CD4-positive, alpha-beta T cell treated with Interleukin-2 at 100 ng/mL for 4 hours (primary cell): ENCODE measurements at regions not wholly inside any gene's neighbourhood (a gene's known extent, or its start where the extent isn't known, plus 50 kb on each side); places are given as distances from the start of the nearest gene placed in this dataset.
"Not testable (repeated sequence)": the region's sequence is repeated elsewhere in the genome, so short reads cannot be mapped to it uniquely, and the experiment has no call there.

Experiments
- DNase-seq: peaks from one replicate; pipeline ENCODE4 v3.0.0-alpha.2; 2020; ENCODE audit warnings: low spot score

DNA sequence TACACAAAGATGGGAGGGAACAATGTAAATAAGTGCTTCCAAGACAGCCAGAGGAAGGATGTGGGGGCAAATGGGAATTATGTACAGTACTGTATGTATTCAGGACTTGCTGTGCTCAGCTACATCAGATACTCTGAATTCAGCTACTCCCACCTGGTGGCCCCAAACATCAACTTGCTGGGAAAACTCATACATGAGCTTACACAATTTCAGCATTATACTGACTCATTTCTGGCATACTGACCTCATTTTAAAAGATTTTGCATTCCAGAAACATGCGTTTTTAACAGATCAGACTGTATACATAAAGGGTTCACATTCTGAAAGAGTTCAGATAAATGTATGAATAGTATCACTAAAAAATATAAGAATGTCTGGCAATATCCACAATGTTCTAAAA, 59.7 kb downstream of the GPX5 start:
- DNase-seq, result no peak

DNA sequence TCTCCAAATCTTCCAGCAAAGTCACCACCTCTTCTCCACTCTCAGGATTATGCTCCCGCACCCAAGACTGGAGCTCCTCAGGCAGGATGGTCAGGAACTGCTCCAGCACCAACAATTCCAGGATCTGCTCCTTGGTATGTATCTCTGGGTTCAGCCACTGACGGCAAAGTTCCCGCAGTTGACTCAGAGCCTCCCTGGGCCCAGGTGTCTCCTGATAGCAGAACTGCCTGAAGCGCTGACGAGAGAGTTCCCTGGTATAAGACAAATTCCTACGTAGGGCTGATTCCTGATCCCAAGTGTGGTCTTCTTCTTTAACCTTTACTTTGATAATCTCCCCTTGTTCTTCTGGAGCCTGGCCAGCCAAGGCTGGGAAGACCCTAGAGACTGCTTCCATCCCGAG, 60.6 kb downstream of the GPX5 start:
- DNase-seq, result no peak

DNA sequence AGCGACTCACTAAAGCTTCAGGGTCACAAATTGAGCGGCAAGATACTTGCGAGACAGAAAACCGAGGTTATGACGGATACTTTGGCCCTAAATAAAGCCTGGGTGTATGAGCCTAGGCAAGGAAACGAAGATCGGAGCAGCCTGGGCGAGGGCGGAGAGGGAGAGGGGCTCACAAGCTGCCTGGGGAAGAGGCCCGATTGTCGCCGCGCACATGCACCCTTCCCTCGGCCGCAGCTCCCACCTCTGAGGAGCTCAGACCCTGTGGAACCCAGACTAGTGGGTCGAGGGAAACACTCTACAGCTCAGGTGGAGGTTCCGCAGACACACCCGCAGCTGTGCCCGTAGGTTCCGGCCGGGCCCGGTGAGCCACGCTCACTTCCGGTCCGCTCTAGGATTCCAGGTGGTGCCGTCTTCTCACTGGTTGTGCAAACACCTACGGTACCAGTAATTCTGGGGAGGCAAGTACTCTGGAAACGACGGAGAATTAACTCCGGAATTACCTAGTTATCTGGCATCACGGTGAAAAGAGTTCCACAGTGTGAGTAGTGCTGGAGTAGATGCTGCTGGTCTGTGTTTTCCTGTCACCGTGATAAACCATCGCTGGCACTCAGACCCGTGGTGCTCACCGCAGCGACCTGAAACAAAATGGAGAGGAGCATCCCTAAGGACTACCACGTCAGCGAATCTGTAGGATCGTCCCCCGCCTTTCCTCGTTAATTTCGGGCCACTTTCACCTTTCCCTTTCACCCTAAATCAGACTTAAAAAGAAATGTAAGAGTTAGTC, 61.5 kb downstream of the GPX5 start:
- peak; percentile 45 for DNase-seq

DNA sequence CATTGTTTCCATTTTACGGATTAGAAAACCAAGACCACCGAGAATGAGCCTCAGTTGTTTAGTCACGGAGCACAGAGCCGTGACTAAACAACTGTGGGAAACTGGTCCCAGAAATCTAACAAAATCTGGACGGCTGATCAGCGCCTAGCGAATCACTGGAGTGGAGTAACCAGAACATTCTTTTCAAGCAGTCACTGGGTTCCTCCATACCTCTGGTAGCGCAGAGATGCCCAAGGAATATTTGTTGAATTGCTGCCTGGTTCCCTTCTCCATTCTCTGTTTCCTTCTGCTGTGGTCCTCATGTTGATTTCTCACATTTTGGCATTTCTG, 62.0 kb downstream of the GPX5 start:
- DNase-seq, result no peak

DNA sequence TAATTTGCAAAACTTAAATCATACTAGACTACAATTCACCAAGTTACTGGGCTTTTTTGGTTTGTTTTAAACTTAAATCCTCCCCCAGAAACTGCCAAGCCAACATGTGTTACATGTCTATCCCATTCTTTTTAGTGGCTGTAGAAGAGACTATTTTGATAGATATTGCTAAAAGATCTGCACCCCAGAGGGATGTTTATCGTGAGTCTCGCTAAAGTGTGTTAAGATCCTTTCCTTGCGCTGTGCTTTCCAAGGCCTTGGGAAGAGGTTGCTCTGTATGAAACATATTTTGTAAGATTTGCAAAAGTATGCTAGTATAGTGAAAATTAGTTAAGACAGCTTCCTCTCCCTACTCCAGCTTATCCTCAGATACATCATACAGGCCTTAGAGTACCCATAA, 63.0 kb downstream of the GPX5 start:
- no peak for DNase-seq

DNA sequence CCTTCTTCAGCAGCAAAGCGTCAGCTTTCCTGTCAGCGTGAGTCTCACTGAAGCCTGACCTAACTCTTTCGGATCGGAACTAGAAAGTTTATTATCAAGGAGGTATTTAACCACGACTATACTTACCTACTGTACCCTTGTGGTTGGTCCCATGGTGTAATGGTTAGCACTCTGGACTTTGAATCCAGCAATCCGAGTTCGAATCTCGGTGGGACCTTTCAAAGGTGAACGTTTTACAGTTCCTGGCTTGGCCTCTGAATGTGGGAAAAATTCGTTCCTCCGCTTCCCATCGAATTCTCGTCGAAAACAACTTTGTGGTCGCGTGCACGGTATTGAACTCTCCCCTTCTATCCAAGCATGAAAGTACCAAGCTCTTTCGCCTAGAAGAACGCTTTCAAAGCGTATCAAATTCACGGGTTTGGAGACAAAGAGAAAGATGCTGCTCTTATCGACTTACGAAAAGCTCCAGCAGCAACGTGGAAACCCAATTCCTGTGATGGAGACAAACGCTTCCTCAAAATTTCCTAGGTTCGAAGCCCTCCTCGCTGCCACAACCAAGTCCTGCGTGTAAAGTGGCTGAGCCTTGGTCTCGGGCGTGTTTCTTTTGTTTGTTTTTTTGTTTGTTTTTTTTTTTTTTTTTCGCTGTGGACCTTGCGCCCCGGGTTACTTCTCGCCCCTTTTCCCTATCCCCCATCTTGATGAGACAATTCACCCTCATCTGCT, 63.7 kb downstream of the GPX5 start:
- DNase-seq, result peak; percentile 3

DNA sequence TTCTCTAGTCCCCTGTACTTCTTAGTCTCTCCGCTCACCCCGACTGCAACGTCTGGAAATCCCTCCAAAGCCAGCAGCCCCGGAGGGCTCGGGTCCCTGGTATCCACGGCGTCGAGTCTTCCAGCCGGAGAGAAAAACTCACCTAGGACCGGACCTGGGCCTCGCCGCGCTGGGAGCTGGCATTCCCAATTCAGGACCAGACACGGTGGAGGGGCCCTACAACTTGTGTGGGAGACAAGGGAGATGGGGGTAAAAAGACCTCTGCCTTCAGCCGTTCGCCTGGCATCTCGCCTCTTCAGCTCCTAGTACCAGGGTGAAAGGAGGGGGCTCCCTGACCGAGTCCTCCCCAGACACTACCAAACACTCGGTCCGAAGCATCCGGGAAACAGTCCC, 64.3 kb downstream of the GPX5 start:
- no peak for DNase-seq

DNA sequence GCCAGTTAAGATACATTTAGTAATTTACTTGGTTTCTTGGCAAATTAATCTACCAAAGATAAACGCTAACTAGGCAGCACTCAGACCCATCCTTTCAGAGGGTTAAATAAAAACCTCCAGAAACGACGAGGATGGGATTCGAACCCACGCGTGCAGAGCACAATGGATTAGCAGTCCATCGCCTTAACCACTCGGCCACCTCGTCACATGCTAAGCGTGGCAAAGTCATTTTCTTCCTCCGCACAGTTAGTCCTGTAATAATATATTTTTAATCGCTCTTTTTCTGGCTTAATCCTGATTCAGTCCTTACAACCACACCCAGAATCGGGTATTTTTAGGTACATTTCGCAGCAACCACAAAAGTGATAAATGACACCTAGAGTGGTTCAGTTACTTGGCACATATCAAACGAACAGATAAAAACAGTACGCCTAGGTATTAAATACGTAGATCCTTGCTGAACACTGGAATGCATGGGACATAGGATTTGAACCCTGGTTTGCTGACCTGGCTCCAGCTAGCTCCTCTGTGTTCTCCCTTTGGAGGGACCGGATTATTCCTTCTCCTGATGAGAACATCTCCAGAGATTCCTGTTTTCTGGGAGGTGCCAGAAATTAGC, 71.6 kb downstream of the GPX5 start:
- no peak for DNase-seq

DNA sequence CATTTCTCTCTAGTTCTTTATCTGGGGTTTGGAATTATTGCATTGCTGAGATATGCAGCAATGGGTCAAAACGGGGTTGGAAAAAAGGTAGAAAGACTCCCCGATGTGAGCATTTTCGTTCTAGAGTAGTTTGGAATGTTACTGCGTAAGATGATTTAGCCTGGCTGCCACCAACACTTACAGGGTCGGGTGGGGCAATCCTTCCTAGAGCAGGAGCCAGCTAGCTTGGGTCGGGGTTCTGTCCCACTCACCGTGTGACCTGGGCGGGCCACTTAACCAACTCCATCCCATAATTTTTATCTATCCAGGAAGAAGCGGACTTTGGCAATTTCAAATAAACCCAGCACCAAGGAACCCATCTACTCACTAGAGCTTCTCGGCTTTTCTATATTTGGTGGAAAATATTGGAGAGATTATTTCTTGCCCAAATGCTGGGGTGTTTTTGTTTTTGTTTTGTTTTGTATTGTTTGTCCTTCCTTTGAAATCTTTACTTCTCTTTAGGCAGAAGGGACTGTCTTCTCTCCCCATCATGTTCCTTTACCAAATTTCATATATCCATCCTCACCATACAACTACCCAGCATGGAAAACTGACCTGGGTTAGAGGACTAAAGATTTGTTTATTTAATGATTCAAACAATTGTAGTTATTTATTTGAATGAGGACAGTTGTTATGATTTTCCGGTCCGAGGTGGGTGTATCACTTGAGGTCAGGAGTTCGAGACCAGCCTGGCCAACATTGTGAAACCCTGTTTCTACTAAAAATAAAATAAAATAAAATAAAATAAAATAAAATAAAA, 72.4 kb downstream of the GPX5 start:
- no peak for DNase-seq

DNA sequence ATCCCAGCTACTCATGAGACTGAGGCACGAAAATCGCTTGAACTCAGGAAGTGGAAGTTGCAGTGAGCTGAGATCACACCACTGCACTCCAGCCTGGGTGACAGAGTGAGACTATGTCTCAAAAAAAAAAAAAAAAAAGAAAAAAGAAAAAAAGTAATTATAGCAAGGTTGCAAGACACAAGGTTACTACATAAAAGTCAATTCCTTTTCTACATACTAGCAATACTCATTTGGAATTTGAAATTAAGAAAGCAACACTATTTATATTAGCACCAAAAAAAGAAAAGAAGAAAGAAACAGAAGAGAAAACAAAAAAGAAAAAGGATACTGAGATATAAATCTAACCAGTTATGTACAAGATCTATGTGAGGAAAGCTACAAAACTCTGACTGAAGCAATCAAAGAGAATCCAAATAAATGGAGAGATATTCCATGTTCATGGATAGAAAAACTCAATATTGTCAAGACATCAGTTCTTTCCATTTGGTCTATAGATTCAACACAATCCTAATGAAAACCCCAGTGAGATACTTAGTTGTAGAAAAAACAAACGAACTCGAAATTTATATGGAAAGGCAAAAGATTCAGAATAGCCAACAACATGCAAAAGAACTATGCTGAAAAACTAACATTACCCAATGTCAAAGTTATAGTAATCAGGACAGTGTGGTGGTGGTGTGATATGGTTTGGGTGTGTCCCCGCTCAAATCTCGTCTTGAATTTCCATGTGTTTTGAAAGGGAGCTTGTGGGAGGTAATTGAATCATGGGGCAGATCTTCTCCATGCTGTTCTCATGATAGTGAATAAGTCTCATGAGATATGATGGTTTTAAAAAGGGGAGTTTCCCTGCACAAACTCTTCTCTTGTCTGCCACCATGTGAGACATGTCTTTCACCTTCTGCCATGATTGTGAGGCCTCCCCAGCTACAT, 73.3 kb downstream of the GPX5 start:
- no peak for DNase-seq

DNA sequence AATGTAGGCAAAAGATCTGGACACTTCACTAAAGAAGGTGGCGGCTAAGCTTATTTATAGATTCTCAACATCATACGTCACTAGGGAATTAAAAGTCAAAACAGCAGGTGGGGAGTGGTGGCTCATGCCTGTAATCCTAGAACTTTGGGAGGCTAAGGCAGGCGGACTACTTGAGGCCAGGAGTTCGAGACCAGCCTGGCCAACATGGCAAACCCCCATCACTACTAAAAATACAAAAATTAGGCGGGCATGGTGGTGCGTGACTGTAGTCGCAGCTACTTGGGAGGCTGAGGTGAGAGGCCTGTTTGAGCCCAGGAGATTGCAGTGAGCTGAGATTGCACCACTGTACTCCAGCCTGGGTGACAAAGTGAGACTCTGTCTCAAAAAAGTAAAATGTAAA, 74.6 kb downstream of the GPX5 start:
- DNase-seq, result no peak

DNA sequence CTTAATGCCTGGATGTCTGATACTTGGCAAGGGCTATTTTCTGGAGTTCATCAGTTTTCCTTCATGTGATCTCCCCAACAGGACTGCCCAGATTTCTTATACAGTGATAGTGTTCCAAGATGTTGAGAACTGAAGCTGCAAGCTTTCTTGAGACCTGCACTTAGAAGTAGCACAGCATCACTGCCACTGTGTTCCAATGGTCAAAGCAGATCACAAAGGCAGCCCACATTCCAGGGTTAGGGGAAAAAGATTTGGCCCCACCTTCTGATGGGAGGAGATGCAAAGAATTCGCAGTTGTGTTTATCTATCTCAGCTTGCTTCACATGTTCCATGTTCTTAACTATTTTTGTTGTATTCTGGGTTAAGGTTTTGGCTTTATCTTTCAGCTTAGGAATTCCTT, 78.2 kb downstream of the GPX5 start:
- no peak for DNase-seq

DNA sequence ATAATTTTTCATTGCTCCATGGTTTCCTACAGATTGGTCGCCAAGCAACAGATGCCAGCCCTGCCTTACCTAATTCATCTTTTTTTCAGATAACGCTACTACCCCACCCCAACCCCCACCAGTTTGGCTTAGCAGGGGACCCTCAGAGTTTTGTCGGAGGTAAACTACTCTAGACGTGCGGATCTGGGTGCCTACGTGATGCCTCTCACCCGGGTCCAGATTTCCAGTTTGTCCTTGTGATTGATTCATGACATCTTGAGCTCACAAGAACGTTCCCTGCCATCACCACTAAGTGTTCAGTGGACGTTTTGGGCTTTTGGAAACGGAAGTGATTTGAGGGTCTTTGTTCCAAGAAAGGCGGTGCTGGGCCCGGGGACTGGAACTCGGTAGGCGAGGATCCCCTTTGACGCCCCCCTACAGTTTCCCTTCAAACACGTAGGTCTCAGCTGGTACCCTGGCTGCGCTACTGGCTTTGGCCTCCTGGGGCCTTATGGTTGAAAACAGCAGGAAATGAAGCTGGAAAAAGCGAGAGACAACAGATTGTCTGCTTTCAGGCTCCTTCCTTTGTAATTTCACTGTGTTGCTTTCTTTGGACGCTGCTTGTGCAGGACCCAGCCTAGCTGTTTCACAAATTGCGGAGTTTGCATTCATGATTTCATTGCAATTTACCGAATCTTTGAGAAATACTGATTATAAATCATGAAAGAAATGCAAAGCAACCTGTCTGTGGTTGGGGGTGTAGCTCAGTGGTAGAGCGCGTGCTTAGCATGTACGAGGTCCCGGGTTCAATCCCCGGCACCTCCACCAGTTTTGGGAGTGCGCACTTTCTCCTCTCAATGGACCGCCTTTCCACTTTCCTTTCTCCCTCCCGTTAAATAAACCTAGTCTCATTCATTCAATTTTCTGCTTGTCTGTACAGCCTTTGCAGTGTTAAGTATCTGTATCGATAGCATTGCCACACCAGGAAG, 81.0 kb downstream of the GPX5 start:
- no peak for DNase-seq

DNA sequence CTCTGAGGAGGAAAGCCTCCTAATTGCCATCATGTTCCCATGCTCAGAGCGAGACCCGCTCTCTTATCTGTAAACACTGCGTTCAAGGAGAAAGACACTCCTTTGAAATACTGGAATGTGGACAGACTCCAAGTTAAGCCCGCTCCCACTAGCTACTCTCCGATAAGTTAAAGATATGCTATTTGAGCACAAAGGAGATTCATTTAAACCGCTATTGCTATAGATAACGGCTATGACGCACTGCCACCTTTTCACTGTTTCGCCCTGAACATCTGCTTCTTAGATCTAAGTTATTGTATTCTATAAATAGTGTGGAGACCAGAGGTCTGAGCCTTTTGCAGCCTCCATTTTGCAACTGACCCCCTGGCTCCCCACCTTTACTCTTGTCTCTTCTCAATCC, 82.3 kb downstream of the GPX5 start:
- DNase-seq, result no peak

DNA sequence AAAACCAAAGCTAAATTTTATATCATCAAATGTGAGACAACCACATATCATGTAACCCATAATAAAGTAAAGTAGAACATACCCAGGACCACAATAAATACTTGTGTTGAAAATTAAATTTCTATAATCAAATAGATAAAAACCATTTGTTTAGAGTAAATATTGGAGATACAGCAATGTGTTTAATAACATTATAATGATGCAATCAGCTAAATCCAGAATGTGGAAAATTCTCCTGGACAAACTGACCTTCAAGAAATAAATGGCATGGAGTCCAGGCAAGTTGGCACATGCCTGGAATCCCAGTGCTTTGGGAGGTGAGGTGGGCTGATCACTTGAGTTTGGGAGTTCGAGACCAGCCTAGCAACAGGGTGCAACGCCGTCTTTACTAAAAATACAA, 84.0 kb downstream of the GPX5 start:
- DNase-seq, result no peak

DNA sequence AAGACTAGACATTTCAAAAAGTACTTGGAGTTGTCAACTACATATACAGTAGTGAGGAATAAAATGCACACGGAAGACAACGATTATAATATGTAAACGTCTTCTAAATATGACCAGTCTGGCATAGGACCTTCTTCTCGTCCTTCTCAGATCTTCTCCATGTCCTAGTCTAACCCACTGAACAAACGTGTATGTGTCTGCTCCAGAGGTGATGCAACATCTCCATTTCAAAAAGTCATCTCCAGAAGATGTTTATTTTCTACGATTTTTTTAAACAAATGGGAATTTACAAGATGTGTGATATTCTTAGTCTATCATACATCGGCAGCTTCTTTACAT, 89.9 kb downstream of the GPX5 start:
- no peak for DNase-seq

DNA sequence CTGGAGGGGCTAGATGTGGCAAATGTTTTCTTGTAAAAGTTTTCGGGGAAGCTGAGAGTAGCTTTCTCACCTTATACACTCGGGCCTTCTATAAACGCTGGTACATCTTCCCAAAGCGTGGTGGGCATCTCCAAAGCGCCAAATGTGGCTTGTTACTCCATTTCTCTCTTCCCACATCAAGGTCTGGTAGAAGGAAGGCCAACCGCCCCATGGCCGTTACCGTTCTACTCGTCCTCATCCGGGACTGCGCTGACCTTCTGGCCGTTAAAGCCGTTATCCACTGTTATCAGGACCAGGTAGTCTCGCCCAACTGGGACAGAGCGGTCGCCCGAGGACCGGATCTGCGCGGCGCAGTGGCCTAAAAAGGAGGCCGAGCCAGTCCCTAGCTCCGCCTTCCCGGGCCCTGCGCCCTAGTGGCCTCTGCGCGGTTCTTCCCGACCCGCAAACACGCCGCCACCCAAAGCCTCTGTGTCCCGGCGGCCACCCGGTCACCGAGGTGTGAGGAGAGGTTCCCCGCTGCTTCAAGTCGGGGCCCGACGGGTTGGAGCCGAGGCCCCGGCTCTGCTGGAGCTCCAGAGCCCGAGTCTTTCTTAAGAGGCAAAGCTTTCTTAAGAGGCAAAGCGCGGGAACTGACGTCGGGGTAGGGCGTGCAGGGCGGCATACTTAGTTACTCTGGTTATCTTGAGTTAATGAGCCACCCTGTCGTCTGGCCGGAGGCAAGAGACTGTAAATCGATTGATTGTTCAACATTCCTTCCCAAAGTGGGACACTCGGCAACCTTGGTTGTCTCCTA, 90.5 kb downstream of the GPX5 start:
- DNase-seq, result no peak

DNA sequence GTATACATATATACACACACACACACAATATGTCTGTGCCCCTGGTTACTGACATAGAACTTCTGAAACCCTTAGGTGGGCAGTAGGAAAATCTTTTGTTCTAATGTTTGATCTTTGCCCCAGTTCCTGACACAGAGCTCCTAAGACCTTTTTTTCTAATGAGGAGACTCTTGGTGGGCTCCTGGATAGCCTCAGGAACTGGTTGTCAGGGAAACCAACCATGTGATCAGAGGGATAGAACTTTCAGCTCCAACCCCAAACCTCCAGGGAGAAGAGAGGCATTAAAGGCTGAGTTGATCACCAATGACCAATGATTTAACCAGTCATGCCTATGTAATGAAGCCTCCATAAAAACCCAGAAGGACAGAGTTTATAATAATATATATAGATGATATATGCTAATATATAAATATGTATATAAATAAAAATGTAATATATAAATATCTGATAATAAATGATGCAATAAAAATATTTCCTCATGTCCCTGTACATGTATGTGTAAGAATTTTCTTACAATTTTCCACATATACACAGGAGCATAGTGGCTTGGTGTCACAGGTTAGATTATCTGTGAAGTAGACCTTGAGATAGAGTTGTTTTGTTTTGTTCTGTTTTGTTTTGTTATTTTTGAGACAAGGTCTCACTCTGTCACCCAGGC, 93.3 kb downstream of the GPX5 start:
- DNase-seq, result no peak

DNA sequence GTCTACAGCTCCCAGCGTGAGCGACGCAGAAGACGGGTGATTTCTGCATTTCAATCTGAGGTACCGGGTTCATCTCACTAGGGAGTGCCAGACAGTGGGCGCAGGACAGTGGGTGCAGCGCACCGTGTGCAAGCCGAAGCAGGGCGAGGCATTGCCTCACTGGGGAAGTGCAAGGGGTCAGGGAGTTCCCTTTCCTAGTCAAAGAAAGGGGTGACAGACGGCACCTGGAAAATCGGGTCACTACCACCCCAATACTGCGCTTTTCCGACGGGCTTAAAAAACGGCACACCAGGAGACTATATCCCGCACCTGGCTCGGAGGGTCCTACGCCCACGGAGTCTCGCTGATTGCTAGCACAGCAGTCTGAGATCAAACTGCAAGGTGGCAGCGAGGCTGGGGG, 95.6 kb downstream of the GPX5 start:
- not testable (repeated sequence) for DNase-seq
